A549 (cell line): ENCODE measurements at regions not wholly inside any gene's neighbourhood (a gene's known extent, or its start where the extent isn't known, plus 50 kb on each side); places are given as distances from the start of the nearest gene placed in this dataset.

Source experiments
- ATAC-seq, 2 experiments: fragments of 200-7000 bp in 1 of 2; fragments of >200 bp in 1 of 2; cut with Nextera tagmentation in 1 of 2; cut with Tn5 transposase in 1 of 2; 3 replicates each; pipeline versions ENCODE4 v1.8.0 to v1.9.1; 2018 to 2020; ENCODE audit warnings: mild to moderate bottlenecking in 1 of 2, moderate library complexity in 1 of 2
- CTCF ChIA-PET: fragments of 300-600 bp; sonication (Branson Sonifier 250); formaldehyde crosslinking; extraction: SDS; loops from one replicate; lab custom pipeline; 2021; ENCODE audit warnings: antibody characterized with exemption, inconsistent platforms; lab: Yijun Ruan, JAX
- POLR2A ChIA-PET: fragments of 350-600 bp; formaldehyde crosslinking; extraction: SDS; loops from one replicate; lab custom pipeline; 2021; ENCODE audit warnings: antibody characterized with exemption, inconsistent platforms; lab: Yijun Ruan, JAX
- DNase-seq, 2 experiments: peaks; one replicate each; pipeline versions ENCODE4 v3.0.0 to v3.0.0-alpha.2; 2011 to 2016; ENCODE audit warnings: low read depth in 1 of 2, low spot score in 1 of 2
- FAIRE-seq: peaks from 2 replicates; lab custom pipeline; 2011; peaks lifted over from hg19 to GRCh38; lab: Jason Lieb, UNC
- H3K27ac ChIP-seq, 2 experiments: fragments of >200 bp; sonication (Bioruptor Twin); formaldehyde crosslinking; 3 replicates each; pipeline ENCODE4 v1.5.1; 2016 to 2017
- H3K4me1 ChIP-seq: fragments of >200 bp; sonication (Bioruptor Twin); formaldehyde crosslinking; 3 replicates; pipeline ENCODE4 v1.6.1; 2016
- H3K4me2 ChIP-seq: fragments of >200 bp; sonication (Bioruptor Twin); formaldehyde crosslinking; 3 replicates; pipeline ENCODE4 v1.6.1; 2016
- H3K4me3 ChIP-seq: fragments of >200 bp; sonication (Bioruptor Twin); formaldehyde crosslinking; 3 replicates; pipeline ENCODE4 v1.5.1; 2016
- H3K9me3 ChIP-seq: fragments of >200 bp; sonication (Bioruptor Twin); formaldehyde crosslinking; 3 replicates; pipeline ENCODE4 v1.6.1; 2016
- ATOH8 ChIP-seq: fragments of 250-450 bp; sonication (Bioruptor Pico); IDR thresholded peaks from 2 replicates; pipeline ENCODE4 v1.5.0; 2020; ENCODE audit warnings: low read depth, mild to moderate bottlenecking, moderate library complexity
- BCL3 ChIP-seq: fragments of >200 bp; sonication (Bioruptor Twin); formaldehyde crosslinking; IDR thresholded peaks from 3 replicates; pipeline ENCODE4 v1.6.1; 2016
- CBX2 ChIP-seq: fragments of 200-600 bp; sonication (generic); IDR thresholded peaks from 2 replicates; pipeline ENCODE4 v1.6.1; 2016; ENCODE audit warnings: low read depth, mild to moderate bottlenecking, borderline replicate concordance
- CHD2 ChIP-seq: fragments of 150-350 bp; IDR thresholded peaks from 2 replicates; pipeline ENCODE4 v1.6.1; 2014; ENCODE audit warnings: low read length; ENCODE audit not compliant: partially characterized antibody
- CTCF ChIP-seq: fragments of >200 bp; sonication (Bioruptor Twin); formaldehyde crosslinking; IDR thresholded peaks from 3 replicates; pipeline ENCODE4 v1.5.1; 2016
- E2F6 ChIP-seq: IDR thresholded peaks from 2 replicates; pipeline ENCODE4 v1.6.1; 2012; ENCODE audit warnings: low read depth, borderline replicate concordance
- EHF ChIP-seq: fragments of 250-450 bp; sonication (Bioruptor Pico); IDR thresholded peaks from 2 replicates; pipeline ENCODE4 v1.5.0; 2020; ENCODE audit warnings: mild to moderate bottlenecking
- EHMT2 ChIP-seq: fragments of 200-600 bp; sonication (generic); IDR thresholded peaks from 2 replicates; pipeline ENCODE4 v1.6.1; 2016; ENCODE audit warnings: antibody characterized with exemption, low read depth, mild to moderate bottlenecking, moderate library complexity
- EP300 ChIP-seq, 2 experiments: fragments of >200 bp; sonication (Bioruptor Twin); formaldehyde crosslinking; IDR thresholded peaks; 2 replicates in 1 of 2; 3 replicates in 1 of 2; pipeline ENCODE4 v1.6.1; 2016 to 2017
- FOSB ChIP-seq: fragments of 250-450 bp; sonication (Bioruptor Pico); IDR thresholded peaks from 2 replicates; pipeline ENCODE4 v1.5.0; 2020; ENCODE audit warnings: mild to moderate bottlenecking, moderate library complexity
- FOSL2 ChIP-seq, 2 experiments: fragments of 450-650 bp in 1 of 2; fragments of >200 bp in 1 of 2; sonication (Bioruptor Twin) in 1 of 2; formaldehyde crosslinking; IDR thresholded peaks; 2 replicates each; pipeline versions ENCODE4 v1.5.0 to v1.6.1; 2016 to 2020; ENCODE audit warnings: mild to moderate bottlenecking in 1 of 2, moderate library complexity in 1 of 2
- HES2 ChIP-seq: fragments of >200 bp; sonication (Bioruptor Twin); formaldehyde crosslinking; IDR thresholded peaks from 2 replicates; pipeline ENCODE4 v1.6.1; 2016
- HMGXB4 ChIP-seq: fragments of 250-450 bp; sonication (Bioruptor Pico); IDR thresholded peaks from 2 replicates; pipeline ENCODE4 v1.5.0; 2021; ENCODE audit warnings: mild to moderate bottlenecking, moderate library complexity, borderline replicate concordance
- HOXA7 ChIP-seq: fragments of 250-450 bp; sonication (Bioruptor Pico); IDR thresholded peaks from 2 replicates; pipeline ENCODE4 v1.5.0; 2020; ENCODE audit warnings: mild to moderate bottlenecking, moderate library complexity
- HOXB13 ChIP-seq: fragments of 250-450 bp; sonication (Bioruptor Pico); IDR thresholded peaks from 2 replicates; pipeline ENCODE4 v1.5.0; 2020; ENCODE audit warnings: low read depth, mild to moderate bottlenecking, moderate library complexity
- JUN ChIP-seq, 2 experiments: fragments of >200 bp; sonication (Bioruptor Twin); formaldehyde crosslinking; IDR thresholded peaks; 2 replicates in 1 of 2; 3 replicates in 1 of 2; pipeline ENCODE4 v1.6.1; 2016 to 2017
- JUNB ChIP-seq: fragments of >200 bp; sonication (Bioruptor Twin); formaldehyde crosslinking; IDR thresholded peaks from 2 replicates; pipeline ENCODE4 v1.6.1; 2016
- KDM5A ChIP-seq: fragments of 200-600 bp; sonication (generic); IDR thresholded peaks from 2 replicates; pipeline ENCODE4 v1.6.1; 2016; ENCODE audit warnings: antibody characterized with exemption, mild to moderate bottlenecking
- MAFK ChIP-seq: fragments of 450-650 bp; IDR thresholded peaks from 2 replicates; pipeline ENCODE4 v1.6.1; 2014; ENCODE audit not compliant: partially characterized antibody
- MAX ChIP-seq: IDR thresholded peaks from 2 replicates; pipeline ENCODE4 v1.6.1; 2012
- MAZ ChIP-seq: fragments of 150-350 bp; IDR thresholded peaks from 2 replicates; pipeline ENCODE4 v1.6.1; 2014; ENCODE audit warnings: antibody characterized with exemption, low read depth, low read length, borderline replicate concordance
- MYC ChIP-seq: IDR thresholded peaks from 2 replicates; pipeline ENCODE4 v1.6.1; 2012; ENCODE audit warnings: mild to moderate bottlenecking, inconsistent platforms, low read length, improper control_type of control experiment, borderline replicate concordance
- NPAS2 ChIP-seq: fragments of 250-450 bp; sonication (Bioruptor Pico); IDR thresholded peaks from 2 replicates; pipeline ENCODE4 v1.8.0; 2022; ENCODE audit warnings: mild to moderate bottlenecking, moderate library complexity, borderline replicate concordance
- NR3C1 ChIP-seq: fragments of >200 bp; sonication (Bioruptor Twin); formaldehyde crosslinking; IDR thresholded peaks from 3 replicates; pipeline ENCODE4 v1.6.1; 2017
- PHF8 ChIP-seq: fragments of 200-600 bp; sonication (generic); IDR thresholded peaks from 2 replicates; pipeline ENCODE4 v1.6.1; 2016; ENCODE audit warnings: low read depth, mild to moderate bottlenecking, antibody characterized with exemption, moderate library complexity, borderline replicate concordance
- POLR2A ChIP-seq: IDR thresholded peaks from 2 replicates; pipeline ENCODE4 v1.6.1; 2012; ENCODE audit warnings: mild to moderate bottlenecking, low read length
- POLR2AphosphoS2 ChIP-seq: conservative IDR thresholded peaks from 2 replicates; pipeline ENCODE4 v1.6.1; 2012; ENCODE audit warnings: low read length, improper control_type of control experiment, inconsistent platforms
- RAD21 ChIP-seq, 2 experiments: fragments of >200 bp in 1 of 2; sonication (Bioruptor Twin) in 1 of 2; formaldehyde crosslinking in 1 of 2; IDR thresholded peaks in 1 of 2; conservative IDR thresholded peaks in 1 of 2; 2 replicates in 1 of 2; 3 replicates in 1 of 2; pipeline ENCODE4 v1.6.1; 2012 to 2018; ENCODE audit warnings: inconsistent platforms in 1 of 2
- RARB ChIP-seq: fragments of 250-450 bp; sonication (Bioruptor Pico); IDR thresholded peaks from 2 replicates; pipeline ENCODE4 v1.8.0; 2021; ENCODE audit warnings: mild to moderate bottlenecking, moderate library complexity
- RCOR1 ChIP-seq: fragments of 150-350 bp; IDR thresholded peaks from 2 replicates; pipeline ENCODE4 v1.6.1; 2014; ENCODE audit warnings: antibody characterized with exemption, low read length, low read depth
- RFX5 ChIP-seq: fragments of 450-650 bp; IDR thresholded peaks from 2 replicates; pipeline ENCODE4 v1.7.1; 2014; ENCODE audit warnings: antibody characterized with exemption, mild to moderate bottlenecking, moderate library complexity
- RNF2 ChIP-seq: fragments of 200-600 bp; sonication (generic); IDR thresholded peaks from 2 replicates; pipeline ENCODE4 v1.6.1; 2016; ENCODE audit warnings: low read depth, mild to moderate bottlenecking, antibody characterized with exemption, moderate library complexity, borderline replicate concordance
- SMC3 ChIP-seq: fragments of >200 bp; sonication (Bioruptor Twin); formaldehyde crosslinking; IDR thresholded peaks from 3 replicates; pipeline ENCODE4 v1.6.1; 2018; ENCODE audit warnings: inconsistent platforms
- ZC3H11A ChIP-seq: fragments of 450-650 bp; IDR thresholded peaks from 2 replicates; pipeline ENCODE4 v1.6.1; 2014; ENCODE audit warnings: antibody characterized with exemption, mild to moderate bottlenecking
- WGBS: methylation state at CpG from one replicate; pipeline ENCODE4 v1.1.6; 2017; ENCODE audit errors: missing lambda C conversion rate; 5-methylcytosine and 5-hydroxymethylcytosine counted together

- Histone ChIP-seq H3K4me2 (no peak overlapping the region), H3K4me3 (no peak overlapping the region), H3K27ac (no peak overlapping the region), H3K4me1 (no peaks in the 10 kb centered on the region), H3K9me3 (no peaks in the 10 kb centered on the region)
- TF ChIP-seq CHD2 (no peak), FOSL2 (IDR thresholded peaks at IDR 0.05) (no peak), FOSL2 (CRISPR knock-in tag; IDR thresholded peaks at IDR 0.05) (no peak), JUNB (no peak), RCOR1 (no peak), PHF8 (no peak), RFX5 (no peak), RARB (CRISPR knock-in tag) (no peak), HES2 (no peak), NR3C1 (no peak), CTCF (no peak), EHF (CRISPR knock-in tag) (no peak), SMC3 (no peak), BCL3 (no peak), JUN (IDR thresholded peaks at IDR 0.05) (no peak), MYC (no peak), MAX (no peak), RNF2 (no peak), NPAS2 (no peak), E2F6 (no peak)
- DNase-seq (no peak), ATAC-seq (no peak), FAIRE-seq (no peak)
- POLR2A ChIA-PET, result no interaction called here
- CTCF ChIA-PET, result interaction anchor here (0.6 kb wide), 1 partner anchor 845 kb away, joined by 3 read pairs; no protein-coding TSS in a partner anchor
- 17% methylated on average over 1 of the region's 1 CpG for WGBS
Measured at GRCh38 chr16:64499211-64499610, 622.7 kb downstream of the CDH11 start.

GRCh38 chr16:64498363-64498762, 623.5 kb downstream of the CDH11 start:
- ChIA-PET POLR2A (no interaction called here), CTCF (no interaction called here)
- Histone ChIP-seq H3K4me3 (no peak overlapping the region), H3K4me2 (no peak overlapping the region), H3K27ac (no peak overlapping the region), H3K9me3 (no peaks in the 10 kb centered on the region), H3K4me1 (no peaks in the 10 kb centered on the region)
- no peak for DNase-seq
- ATAC-seq, result no peak
- no peak for FAIRE-seq
- 18% methylated on average over 2 of the region's 2 CpGs for WGBS
- TF ChIP-seq ATOH8 (CRISPR knock-in tag) (no peak), ZC3H11A (no peak), EHMT2 (no peak), MAFK (no peak), HOXB13 (CRISPR knock-in tag) (no peak), EP300 (IDR thresholded peaks at IDR 0.05) (no peak), FOSB (CRISPR knock-in tag) (no peak), RCOR1 (no peak), RAD21 (conservative IDR thresholded peaks at IDR 0.05 in 1 of 2, IDR thresholded peaks at IDR 0.05 in 1 of 2) (no peak), HOXA7 (CRISPR knock-in tag) (no peak), MAZ (no peak), HMGXB4 (CRISPR knock-in tag) (no peak), POLR2AphosphoS2 (no peak), POLR2A (no peak), MYC (no peak), KDM5A (no peak), CBX2 (no peak)
